Muscle layer of colon (tissue), 2 donors: ENCODE measurements at regions not wholly inside any gene's neighbourhood (a gene's known extent, or its start where the extent isn't known, plus 50 kb on each side); places are given as distances from the start of the nearest gene placed in this dataset.
"Not testable (repeated sequence)": the region's sequence is repeated elsewhere in the genome, so short reads cannot be mapped to it uniquely, and the experiment has no call there.

Experiments
- H3K27ac ChIP-seq: one replicate; pipeline ENCODE4 v1.7.0; 2013; ENCODE audit warnings: low read depth, mild to moderate bottlenecking, low read length, moderate library complexity
- H3K27me3 ChIP-seq, 2 donors: one replicate each; pipeline ENCODE4 v1.7.0; 2013; ENCODE audit warnings: low read length in 2 of 2, mild to moderate bottlenecking in 2 of 2; ENCODE audit not compliant: insufficient read depth in 2 of 2, control insufficient read depth in 1 of 2
- H3K36me3 ChIP-seq: one replicate; pipeline ENCODE4 v1.7.0; 2013; ENCODE audit warnings: mild to moderate bottlenecking, low read length; ENCODE audit not compliant: insufficient read depth
- H3K4me1 ChIP-seq: one replicate; pipeline ENCODE4 v1.7.0; 2013; ENCODE audit warnings: mild to moderate bottlenecking, low read length; ENCODE audit not compliant: insufficient read depth
- H3K4me3 ChIP-seq, 2 donors: one replicate each; pipeline ENCODE4 v1.7.0; 2013; ENCODE audit warnings: low read length in 2 of 2, low read depth in 1 of 2, mild to moderate bottlenecking in 1 of 2, moderate library complexity in 1 of 2
- H3K9ac ChIP-seq: one replicate; pipeline ENCODE4 v1.7.0; 2013; ENCODE audit warnings: low read length
- H3K9me3 ChIP-seq: one replicate; pipeline ENCODE4 v1.7.0; 2013; ENCODE audit warnings: mild to moderate bottlenecking, low read length
- donor health status: abdominal sarcoma.
- donor health status: Adenocarcinoma of cecum.

DNA sequence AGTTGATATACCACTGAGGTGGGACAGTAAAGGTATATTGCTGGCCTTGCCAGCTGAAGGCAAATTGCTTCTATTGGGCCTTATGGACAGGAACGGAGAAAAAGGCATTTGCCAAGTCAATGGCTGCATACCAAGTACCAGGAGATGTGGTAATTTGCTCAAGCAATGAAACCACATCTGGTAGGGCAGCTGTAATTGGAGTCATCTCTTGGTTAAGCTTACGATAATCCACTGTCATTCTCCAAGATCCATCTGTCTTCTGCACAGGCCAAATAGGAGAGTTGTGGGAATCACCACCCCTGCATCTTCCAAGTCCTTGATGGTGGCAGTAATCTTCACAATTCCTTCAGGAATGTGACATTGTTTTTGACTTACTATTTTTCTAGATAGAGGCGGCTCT is 350.7 kb upstream of the ADAMTS5 start:
- H3K4me3 ChIP-seq, H3K9me3 ChIP-seq, H3K9ac ChIP-seq, H3K27ac ChIP-seq, H3K4me1 ChIP-seq, H3K36me3 ChIP-seq, H3K27me3 ChIP-seq: not testable (repeated sequence)

DNA sequence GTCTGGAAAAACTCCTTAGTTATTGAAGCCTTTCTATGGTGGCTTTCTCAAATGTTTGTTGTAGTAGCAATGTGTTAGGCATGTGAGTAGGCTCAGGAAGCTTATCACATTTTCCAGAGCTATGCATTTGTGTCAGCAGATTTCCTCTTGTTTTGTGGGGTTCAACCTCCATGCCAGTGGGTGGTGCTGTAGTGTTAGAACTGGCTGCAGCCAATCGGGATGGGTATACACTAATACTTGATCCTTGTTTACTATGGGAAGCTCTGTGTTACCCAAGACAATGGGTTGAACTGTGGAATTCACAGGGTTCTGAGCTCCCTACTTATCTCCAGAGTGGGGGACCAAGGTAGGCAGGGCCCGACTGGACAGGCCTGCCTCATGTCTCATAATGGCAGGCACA is 348.5 kb upstream of the ADAMTS5 start:
- peaks cover 4% of the 10 kb centered on the region for H3K9me3 ChIP-seq

DNA sequence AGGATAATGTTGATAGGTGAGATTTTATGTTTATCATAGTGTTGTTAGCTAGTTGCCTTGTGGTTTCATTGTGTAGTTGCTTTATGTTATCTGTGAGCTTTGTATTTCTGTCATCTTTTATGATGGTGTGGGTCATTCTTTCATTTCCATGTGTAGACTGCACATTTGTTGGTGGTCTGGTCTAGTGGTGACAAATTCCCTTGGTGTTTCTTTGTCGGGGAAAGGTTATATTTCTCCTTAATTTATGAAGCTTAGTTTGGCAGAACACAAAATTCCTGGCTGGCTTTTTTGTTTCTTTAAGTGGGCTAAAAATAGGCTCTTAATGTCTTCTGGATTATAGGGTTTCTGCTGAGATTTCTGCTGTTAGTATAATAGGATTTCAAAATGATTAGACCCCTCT is 347.2 kb upstream of the ADAMTS5 start:
- H3K27me3 ChIP-seq, result no peaks in the 10 kb centered on the region
- no peak overlapping the region for H3K27ac ChIP-seq
- no peak overlapping the region for H3K9ac ChIP-seq
- H3K4me3 ChIP-seq, result no peak overlapping the region
- no peaks in the 10 kb centered on the region for H3K36me3 ChIP-seq
- no peaks in the 10 kb centered on the region for H3K4me1 ChIP-seq
- peaks cover 4% of the 10 kb centered on the region for H3K9me3 ChIP-seq

More for the DNA sequence above, 348.5 kb upstream of the ADAMTS5 start:
- no peak overlapping the region for H3K4me3 ChIP-seq
- no peak overlapping the region for H3K27ac ChIP-seq
- H3K4me1 ChIP-seq, result no peaks in the 10 kb centered on the region
- no peaks in the 10 kb centered on the region for H3K27me3 ChIP-seq
- no peaks in the 10 kb centered on the region for H3K36me3 ChIP-seq
- no peak overlapping the region for H3K9ac ChIP-seq

DNA sequence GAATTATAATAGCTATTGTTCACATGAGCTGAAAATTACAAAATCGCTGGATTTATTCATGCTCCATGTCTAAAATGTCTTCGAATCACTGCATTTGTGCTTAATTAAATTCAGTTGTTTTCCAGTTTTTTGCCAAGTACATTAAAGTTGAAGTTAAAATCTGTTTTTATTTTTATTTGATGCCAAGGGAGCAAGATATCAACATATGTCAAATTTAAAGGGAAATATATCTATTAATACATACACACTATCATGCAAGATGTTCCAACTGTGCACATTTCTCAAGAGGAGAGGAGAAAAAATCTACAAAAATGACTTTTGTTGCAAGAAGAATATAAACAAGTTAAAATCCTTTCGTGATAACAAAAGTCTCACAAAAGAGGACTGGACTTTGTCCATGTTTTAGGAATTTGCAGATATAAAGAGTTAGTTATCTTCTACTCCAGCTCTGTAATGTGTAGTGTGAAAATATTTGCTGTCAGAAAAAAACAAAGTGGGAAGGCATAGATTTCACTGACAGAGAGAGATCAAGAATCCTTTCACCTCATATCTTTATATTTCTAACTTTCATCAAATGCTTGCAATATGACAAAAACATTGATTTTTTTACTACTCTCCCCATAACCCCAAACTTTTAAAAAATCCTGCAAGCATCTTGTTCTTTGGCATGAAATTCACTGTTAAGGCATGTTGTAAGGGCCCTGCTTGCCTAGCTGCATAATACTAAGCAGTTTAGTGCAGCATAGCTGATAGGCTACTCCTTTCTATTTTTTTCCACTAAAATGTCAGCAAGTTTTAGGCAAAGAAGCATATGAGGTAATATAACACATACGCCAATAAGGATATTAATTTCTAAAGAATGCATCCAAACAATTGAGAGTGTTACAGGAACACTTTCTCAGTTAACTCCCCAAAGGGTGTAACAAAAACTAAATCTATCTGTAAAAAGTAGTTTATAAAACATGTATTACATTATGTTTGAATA is 340.2 kb upstream of the ADAMTS5 start:
- Histone ChIP-seq H3K36me3 (no peaks in the 10 kb centered on the region), H3K9ac (no peak overlapping the region), H3K27ac (no peak overlapping the region), H3K27me3 (no peaks in the 10 kb centered on the region), H3K4me3 (no peak overlapping the region), H3K9me3 (no peaks in the 10 kb centered on the region), H3K4me1 (no peaks in the 10 kb centered on the region)

DNA sequence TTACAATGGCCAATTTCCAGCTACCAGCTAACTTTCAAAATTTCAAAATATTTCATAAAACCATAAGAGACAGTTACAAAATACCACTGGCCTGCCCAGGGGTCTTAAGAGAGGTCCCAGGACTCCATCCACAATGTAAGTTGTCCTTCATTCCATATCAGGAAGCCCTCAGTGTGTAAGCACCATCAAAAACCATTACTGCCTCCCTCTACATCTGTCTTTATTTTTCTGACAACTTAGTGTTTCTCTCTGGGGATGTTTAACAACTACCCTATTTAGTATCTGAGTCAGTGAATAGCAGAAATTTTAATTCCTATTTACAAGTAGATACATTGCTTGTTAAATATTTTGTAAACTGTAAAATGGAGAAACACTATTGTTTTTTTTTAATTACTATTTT is 339.3 kb upstream of the ADAMTS5 start:
- no peak overlapping the region for H3K4me3 ChIP-seq
- H3K4me1 ChIP-seq, result no peaks in the 10 kb centered on the region
- no peaks in the 10 kb centered on the region for H3K36me3 ChIP-seq
- no peak overlapping the region for H3K27ac ChIP-seq
- no peaks in the 10 kb centered on the region for H3K27me3 ChIP-seq
- H3K9ac ChIP-seq, result no peak overlapping the region
- H3K9me3 ChIP-seq, result no peaks in the 10 kb centered on the region

DNA sequence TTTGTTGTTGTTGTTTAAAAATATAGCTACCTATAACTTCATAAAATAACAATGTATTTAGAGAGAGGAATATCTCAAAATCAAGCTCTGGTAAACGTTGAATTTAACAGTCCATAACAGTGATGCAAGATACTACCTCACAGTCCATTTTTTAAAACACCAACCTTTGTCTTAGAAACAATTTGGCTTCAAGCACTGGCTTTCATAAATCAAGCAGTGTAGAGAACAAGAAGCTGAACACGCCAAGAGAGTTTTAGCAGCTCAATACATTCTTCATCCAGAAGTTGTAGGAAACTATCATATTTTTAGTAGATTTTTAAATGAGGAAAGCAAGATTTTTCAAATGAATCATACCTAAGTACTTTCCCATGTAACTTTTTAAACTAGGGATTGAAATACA is 334.3 kb upstream of the ADAMTS5 start:
- H3K4me1 ChIP-seq, result no peaks in the 10 kb centered on the region
- no peaks in the 10 kb centered on the region for H3K36me3 ChIP-seq
- H3K9ac ChIP-seq, result no peak overlapping the region
- H3K4me3 ChIP-seq, result no peak overlapping the region
- no peak overlapping the region for H3K27ac ChIP-seq
- no peaks in the 10 kb centered on the region for H3K9me3 ChIP-seq
- no peaks in the 10 kb centered on the region for H3K27me3 ChIP-seq

DNA sequence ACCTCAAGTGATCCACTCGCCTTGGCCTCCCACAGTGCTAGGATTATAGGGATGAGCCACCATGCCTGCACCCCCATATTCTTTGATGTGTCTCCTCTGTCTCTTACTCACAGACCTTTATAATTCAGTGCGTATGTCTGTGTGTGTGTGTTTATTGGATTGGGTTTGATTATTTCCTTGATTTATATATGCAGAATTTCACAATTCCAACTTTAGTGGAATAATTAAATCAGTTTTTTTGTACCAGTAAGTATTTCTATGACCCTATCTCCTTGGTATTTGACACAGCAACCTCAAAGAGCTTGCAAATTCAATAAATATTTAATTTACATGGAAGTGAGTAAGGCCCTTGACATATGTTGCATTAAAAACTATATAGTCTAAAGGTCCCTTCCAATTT is 333.9 kb upstream of the ADAMTS5 start:
- H3K4me3 ChIP-seq, result no peak overlapping the region
- H3K9me3 ChIP-seq, result no peaks in the 10 kb centered on the region
- H3K4me1 ChIP-seq, result no peaks in the 10 kb centered on the region
- no peak overlapping the region for H3K9ac ChIP-seq
- no peak overlapping the region for H3K27ac ChIP-seq
- no peaks in the 10 kb centered on the region for H3K27me3 ChIP-seq
- H3K36me3 ChIP-seq, result no peaks in the 10 kb centered on the region

DNA sequence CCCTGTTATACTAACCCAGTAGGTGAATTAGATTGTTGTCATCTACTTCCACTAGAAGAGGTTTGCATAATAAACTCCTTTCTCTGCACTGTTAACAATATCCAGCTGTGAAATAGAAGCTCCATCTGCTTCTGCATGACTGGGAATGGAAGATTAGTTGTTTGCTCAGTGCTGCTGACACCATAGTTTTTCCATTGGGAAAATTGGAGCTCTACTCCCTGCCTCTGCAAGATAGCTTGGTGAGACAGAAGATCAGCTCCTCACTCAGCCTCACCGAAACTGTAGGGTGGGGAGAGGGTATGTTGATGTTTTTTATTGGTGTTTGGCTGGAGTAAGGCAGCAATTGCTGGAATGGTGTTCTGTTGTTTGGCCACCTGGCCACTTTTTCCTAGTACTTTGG is 331.6 kb upstream of the ADAMTS5 start:
- Histone ChIP-seq H3K4me3 (no peak overlapping the region), H3K9me3 (no peaks in the 10 kb centered on the region), H3K27me3 (no peaks in the 10 kb centered on the region), H3K4me1 (no peaks in the 10 kb centered on the region), H3K27ac (no peak overlapping the region), H3K9ac (no peak overlapping the region), H3K36me3 (no peaks in the 10 kb centered on the region)

DNA sequence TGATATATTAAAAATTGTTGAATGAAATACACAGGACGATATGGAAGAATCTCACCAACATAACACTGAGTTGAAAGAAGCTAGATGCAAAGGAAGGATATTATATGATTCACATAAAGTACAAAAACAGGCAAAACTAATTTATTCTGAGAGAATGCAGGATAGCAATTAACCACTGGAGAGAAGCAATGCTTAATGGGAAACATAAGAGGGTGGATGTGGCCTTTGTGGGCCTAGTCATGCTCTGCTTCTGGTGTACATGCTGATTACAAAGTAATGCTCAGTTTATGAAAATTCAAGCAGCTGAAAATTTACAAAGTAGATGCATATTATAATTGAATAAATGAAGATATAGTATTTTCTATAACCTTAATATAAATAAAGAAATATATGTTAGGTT is 326.4 kb upstream of the ADAMTS5 start:
- H3K4me1 ChIP-seq, result no peaks in the 10 kb centered on the region
- no peak overlapping the region for H3K27ac ChIP-seq
- no peak overlapping the region for H3K4me3 ChIP-seq
- H3K27me3 ChIP-seq, result no peaks in the 10 kb centered on the region
- no peak overlapping the region for H3K9ac ChIP-seq
- no peaks in the 10 kb centered on the region for H3K9me3 ChIP-seq
- no peaks in the 10 kb centered on the region for H3K36me3 ChIP-seq

DNA sequence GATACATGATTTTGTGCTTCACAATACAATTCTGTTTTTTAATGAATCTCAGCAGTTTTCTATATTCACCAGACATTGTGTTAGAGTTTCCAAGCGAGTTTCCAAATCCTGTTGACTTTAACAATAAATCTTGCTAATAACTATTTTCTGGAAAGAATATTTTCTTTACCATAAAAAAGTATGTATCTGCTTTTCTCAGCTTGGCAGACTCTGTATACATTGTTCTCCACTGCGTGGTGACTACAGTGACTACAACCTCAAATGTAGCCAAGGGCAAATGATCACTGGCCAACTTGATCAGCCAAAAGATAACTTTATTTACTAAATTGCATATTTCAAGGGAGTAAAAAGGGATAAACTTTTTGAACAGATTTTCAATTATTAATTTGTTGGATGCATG is 325.9 kb upstream of the ADAMTS5 start:
- no peaks in the 10 kb centered on the region for H3K27me3 ChIP-seq
- no peak overlapping the region for H3K4me3 ChIP-seq
- no peaks in the 10 kb centered on the region for H3K36me3 ChIP-seq
- no peak overlapping the region for H3K27ac ChIP-seq
- no peaks in the 10 kb centered on the region for H3K4me1 ChIP-seq
- H3K9ac ChIP-seq, result no peak overlapping the region
- H3K9me3 ChIP-seq, result no peaks in the 10 kb centered on the region

DNA sequence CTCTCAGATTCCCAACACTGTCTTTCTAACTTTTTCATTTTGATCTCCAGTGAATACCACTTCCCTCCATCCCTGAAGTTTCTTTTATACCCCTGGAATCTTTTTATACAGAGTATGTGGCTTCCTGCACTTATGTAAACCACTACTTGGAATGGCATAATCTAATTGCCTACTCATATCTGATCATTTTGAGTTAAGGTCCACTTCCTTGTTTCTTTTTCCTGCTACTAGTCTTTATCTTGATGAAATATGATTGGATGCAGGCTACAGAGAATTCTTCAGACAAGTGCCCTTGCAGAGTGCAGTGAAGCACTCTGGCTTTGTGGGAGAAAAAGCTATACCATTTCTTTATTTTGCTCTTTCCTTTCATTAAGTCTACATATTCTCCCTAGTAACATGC is 325.3 kb upstream of the ADAMTS5 start:
- no peaks in the 10 kb centered on the region for H3K9me3 ChIP-seq
- no peaks in the 10 kb centered on the region for H3K4me1 ChIP-seq
- H3K9ac ChIP-seq, result no peak overlapping the region
- H3K27ac ChIP-seq, result no peak overlapping the region
- H3K4me3 ChIP-seq, result no peak overlapping the region
- no peaks in the 10 kb centered on the region for H3K27me3 ChIP-seq
- no peaks in the 10 kb centered on the region for H3K36me3 ChIP-seq

DNA sequence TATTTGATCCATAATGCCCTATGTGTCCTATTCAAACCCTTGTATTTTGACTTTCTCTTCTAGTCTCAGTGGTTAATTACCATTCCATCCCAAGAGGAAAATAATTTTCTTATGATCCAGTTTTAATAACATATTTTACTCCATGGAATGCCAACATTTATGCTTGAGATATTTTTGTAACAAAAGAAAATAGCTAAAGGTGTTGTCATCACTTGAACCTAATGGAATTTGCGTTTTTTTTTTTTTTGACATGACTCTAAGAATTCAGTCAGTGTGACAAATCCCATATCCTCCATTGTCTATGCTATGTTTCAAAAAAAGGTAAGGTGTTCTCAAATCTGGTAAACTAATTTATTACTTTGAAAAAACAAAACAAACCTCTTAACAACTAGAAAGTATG is 324.1 kb upstream of the ADAMTS5 start:
- Histone ChIP-seq H3K4me3 (no peak overlapping the region), H3K9me3 (no peaks in the 10 kb centered on the region), H3K36me3 (no peaks in the 10 kb centered on the region), H3K27me3 (no peaks in the 10 kb centered on the region), H3K27ac (no peak overlapping the region), H3K4me1 (no peaks in the 10 kb centered on the region), H3K9ac (no peak overlapping the region)
